HG03095 (cell line): ENCODE measurements at regions not wholly inside any gene's neighbourhood (a gene's known extent, or its start where the extent isn't known, plus 50 kb on each side); places are given as distances from the start of the nearest gene placed in this dataset.

Source experiments
- ATAC-seq: cut with Tn5 transposase; IDR thresholded peaks from one replicate; pipeline ENCODE4 v1.9.1; 2021; ENCODE audit warnings: moderate library complexity; ENCODE audit not compliant: unreplicated experiment

- no peak for ATAC-seq
These were observed 918.3 kb upstream of the MAP3K7 start for GRCh38 chr6:91505199-91505598.

- ATAC-seq = no peak
These were observed 915.1 kb upstream of the MAP3K7 start for GRCh38 chr6:91501930-91502329.

GRCh38 chr6:91500689-91501303, 913.9 kb upstream of the MAP3K7 start:
- no peak for ATAC-seq

GRCh38 chr6:91498576-91498975, 911.7 kb upstream of the MAP3K7 start:
- ATAC-seq = no peak

GRCh38 chr6:91497770-91498169, 910.9 kb upstream of the MAP3K7 start:
- ATAC-seq = no peak

- no peak for ATAC-seq
These were observed 903.9 kb upstream of the MAP3K7 start for GRCh38 chr6:91490671-91491301.

GRCh38 chr6:91487696-91488392, 901.0 kb upstream of the MAP3K7 start:
- no peak for ATAC-seq

- ATAC-seq = no peak
These were observed 899.3 kb upstream of the MAP3K7 start for GRCh38 chr6:91486200-91486599.

GRCh38 chr6:91485047-91485446, 898.2 kb upstream of the MAP3K7 start:
- ATAC-seq = no peak

GRCh38 chr6:91483415-91484105, 896.7 kb upstream of the MAP3K7 start:
- peak; percentile 42 for ATAC-seq

GRCh38 chr6:91482498-91482897, 895.6 kb upstream of the MAP3K7 start:
- peak; percentile 72 for ATAC-seq

- ATAC-seq = no peak
These were observed 893.5 kb upstream of the MAP3K7 start for GRCh38 chr6:91480402-91480801.

GRCh38 chr6:91477688-91478087, 890.8 kb upstream of the MAP3K7 start:
- ATAC-seq = no peak

- peak; percentile 52 for ATAC-seq
These were observed 889.1 kb upstream of the MAP3K7 start for GRCh38 chr6:91476000-91476399.

- ATAC-seq = no peak
These were observed 878.5 kb upstream of the MAP3K7 start for GRCh38 chr6:91465393-91465792.

GRCh38 chr6:91464718-91465117, 877.8 kb upstream of the MAP3K7 start:
- no peak for ATAC-seq

GRCh38 chr6:91464201-91464600, 877.3 kb upstream of the MAP3K7 start:
- ATAC-seq = no peak

GRCh38 chr6:91462241-91462640, 875.4 kb upstream of the MAP3K7 start:
- no peak for ATAC-seq

- ATAC-seq = no peak
These were observed 866.5 kb upstream of the MAP3K7 start for GRCh38 chr6:91453224-91453878.

GRCh38 chr6:91449539-91449938, 862.7 kb upstream of the MAP3K7 start:
- no peak for ATAC-seq
